Osteoblast (primary cell): ENCODE measurements at regions not wholly inside any gene's neighbourhood (a gene's known extent, or its start where the extent isn't known, plus 50 kb on each side); places are given as distances from the start of the nearest gene placed in this dataset.
"Not testable (repeated sequence)": the region's sequence is repeated elsewhere in the genome, so short reads cannot be mapped to it uniquely, and the experiment has no call there.

ENCODE experiments used
- DNase-seq: peaks from one replicate; pipeline ENCODE4 v3.0.0; 2011; ENCODE audit warnings: low spot score, mixed read lengths; ENCODE audit not compliant: insufficient read length; ENCODE audit errors: missing footprints
- H2AFZ ChIP-seq: 2 replicates; pipeline ENCODE4 v1.6.0; 2011; ENCODE audit warnings: mild to moderate bottlenecking, low read length
- H3K27ac ChIP-seq: 2 replicates; pipeline ENCODE4 v1.5.1; 2011; ENCODE audit warnings: mild to moderate bottlenecking, low read depth, low read length, moderate library complexity
- H3K27me3 ChIP-seq: 2 replicates; pipeline ENCODE4 v1.6.0; 2012; ENCODE audit warnings: mild to moderate bottlenecking, control low read depth, inconsistent platforms, low read length, moderate library complexity; ENCODE audit not compliant: insufficient read depth
- H3K36me3 ChIP-seq: 2 replicates; pipeline ENCODE4 v1.5.1; 2011; ENCODE audit warnings: mild to moderate bottlenecking, low read length, control low read depth, moderate library complexity; ENCODE audit not compliant: insufficient read depth
- H3K4me1 ChIP-seq: 2 replicates; pipeline ENCODE4 v1.5.1; 2011; ENCODE audit warnings: mild to moderate bottlenecking, low read length, control low read depth, moderate library complexity; ENCODE audit not compliant: insufficient read depth
- H3K4me2 ChIP-seq: 2 replicates; pipeline ENCODE4 v1.6.0; 2011; ENCODE audit warnings: mild to moderate bottlenecking, low read length; ENCODE audit not compliant: insufficient read depth
- H3K4me3 ChIP-seq: fragments of 200-600 bp; sonication (generic); 3 replicates; pipeline ENCODE4 v1.5.1; 2012; ENCODE audit warnings: mild to moderate bottlenecking, low read length, inconsistent platforms; ENCODE audit not compliant: insufficient read depth
- H3K79me2 ChIP-seq: 2 replicates; pipeline ENCODE4 v1.6.0; 2012; ENCODE audit warnings: mild to moderate bottlenecking, low read length, control low read depth, inconsistent platforms; ENCODE audit not compliant: insufficient read depth
- H3K9me3 ChIP-seq: 2 replicates; pipeline ENCODE4 v1.5.1; 2011; ENCODE audit warnings: low read depth, low read length, control low read depth
- H4K20me1 ChIP-seq: 2 replicates; pipeline ENCODE4 v1.6.0; 2012; ENCODE audit warnings: mild to moderate bottlenecking, low read length, control low read depth; ENCODE audit not compliant: insufficient read depth
- TF ChIP-seq, protein P1 (sequence below): IDR thresholded peaks from 2 replicates; pipeline ENCODE4 v1.5.1; 2011; ENCODE audit warnings: mild to moderate bottlenecking, low read depth, low read length, moderate library complexity; ENCODE audit errors: extremely low read depth

DNA sequence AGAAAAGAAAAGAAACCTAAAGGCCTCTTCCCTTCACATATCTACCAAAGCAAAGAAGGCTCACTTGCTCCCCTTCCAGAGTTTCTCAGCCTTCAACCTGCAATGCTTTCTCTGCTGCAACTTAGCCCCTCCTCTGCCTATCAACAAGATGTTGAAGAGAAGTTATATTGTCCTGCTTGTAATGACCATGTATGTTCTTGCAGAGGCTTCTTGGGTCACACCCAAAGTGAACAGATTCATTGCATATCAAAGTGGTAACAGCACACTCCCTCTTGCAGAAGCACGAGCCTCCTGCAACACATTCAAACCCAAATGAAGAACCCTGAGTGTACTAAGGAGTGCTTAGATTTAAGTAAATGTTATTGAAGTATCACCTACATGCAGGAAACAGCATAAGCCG is 494.3 kb downstream of the NTRK2 start:
- Histone ChIP-seq H3K79me2 (no peaks in the 10 kb centered on the region), H4K20me1 (no peaks in the 10 kb centered on the region), H3K4me2 (no peak overlapping the region), H3K36me3 (no peaks in the 10 kb centered on the region), H2AFZ (no peak overlapping the region), H3K4me1 (no peaks in the 10 kb centered on the region), H3K9me3 (no peaks in the 10 kb centered on the region), H3K27ac (no peak overlapping the region), H3K27me3 (no peaks in the 10 kb centered on the region), H3K4me3 (no peak overlapping the region)
- TF ChIP-seq, protein P1, sequence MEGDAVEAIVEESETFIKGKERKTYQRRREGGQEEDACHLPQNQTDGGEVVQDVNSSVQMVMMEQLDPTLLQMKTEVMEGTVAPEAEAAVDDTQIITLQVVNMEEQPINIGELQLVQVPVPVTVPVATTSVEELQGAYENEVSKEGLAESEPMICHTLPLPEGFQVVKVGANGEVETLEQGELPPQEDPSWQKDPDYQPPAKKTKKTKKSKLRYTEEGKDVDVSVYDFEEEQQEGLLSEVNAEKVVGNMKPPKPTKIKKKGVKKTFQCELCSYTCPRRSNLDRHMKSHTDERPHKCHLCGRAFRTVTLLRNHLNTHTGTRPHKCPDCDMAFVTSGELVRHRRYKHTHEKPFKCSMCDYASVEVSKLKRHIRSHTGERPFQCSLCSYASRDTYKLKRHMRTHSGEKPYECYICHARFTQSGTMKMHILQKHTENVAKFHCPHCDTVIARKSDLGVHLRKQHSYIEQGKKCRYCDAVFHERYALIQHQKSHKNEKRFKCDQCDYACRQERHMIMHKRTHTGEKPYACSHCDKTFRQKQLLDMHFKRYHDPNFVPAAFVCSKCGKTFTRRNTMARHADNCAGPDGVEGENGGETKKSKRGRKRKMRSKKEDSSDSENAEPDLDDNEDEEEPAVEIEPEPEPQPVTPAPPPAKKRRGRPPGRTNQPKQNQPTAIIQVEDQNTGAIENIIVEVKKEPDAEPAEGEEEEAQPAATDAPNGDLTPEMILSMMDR, result no peak
- no peak for DNase-seq

DNA sequence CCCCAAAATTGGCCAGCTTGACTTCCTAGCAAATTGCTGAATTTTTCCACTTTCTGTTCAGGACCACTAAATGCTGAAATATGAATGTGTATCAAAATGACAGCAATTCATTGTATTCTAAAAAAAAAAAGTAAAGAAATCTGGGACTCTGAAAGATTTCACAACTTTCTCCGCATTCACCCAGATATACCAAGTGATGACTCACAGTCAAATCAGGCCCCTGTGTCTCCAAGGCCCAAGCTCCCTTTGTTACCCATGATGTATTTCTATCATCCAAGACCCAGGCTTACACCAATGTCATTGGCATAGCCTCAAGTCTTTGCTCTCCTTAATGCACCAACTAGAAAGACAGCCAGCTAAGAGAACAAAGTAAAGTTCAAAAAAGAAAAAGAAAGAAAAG is 493.9 kb downstream of the NTRK2 start:
- Histone ChIP-seq H4K20me1 (no peaks in the 10 kb centered on the region), H3K27ac (no peak overlapping the region), H3K4me3 (no peak overlapping the region), H3K4me1 (no peaks in the 10 kb centered on the region), H3K79me2 (no peaks in the 10 kb centered on the region), H2AFZ (no peak overlapping the region), H3K27me3 (no peaks in the 10 kb centered on the region), H3K9me3 (no peaks in the 10 kb centered on the region), H3K4me2 (no peak overlapping the region), H3K36me3 (no peaks in the 10 kb centered on the region)
- DNase-seq, result no peak
- TF ChIP-seq, protein P1, result no peak

DNA sequence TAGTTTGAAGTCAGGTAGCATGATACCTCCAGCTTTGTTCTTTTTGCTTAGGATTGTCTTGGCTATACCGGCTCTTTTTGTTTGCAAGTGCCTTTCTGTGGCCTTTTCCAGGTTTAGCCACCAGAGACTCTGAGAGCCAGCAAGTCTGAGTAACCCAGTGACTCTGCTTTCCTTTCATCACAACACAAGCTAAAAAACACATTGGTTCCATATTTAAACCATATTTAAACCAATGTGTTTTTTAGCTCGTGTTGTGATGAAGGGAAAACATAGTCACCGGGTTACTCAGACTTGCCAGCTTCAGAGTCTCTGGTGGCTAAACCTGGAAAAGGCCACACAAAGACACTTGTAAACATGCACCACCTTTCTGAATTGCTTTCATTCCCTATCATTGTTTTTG is 493.3 kb downstream of the NTRK2 start:
- Histone ChIP-seq H2AFZ (no peak overlapping the region), H3K79me2 (no peaks in the 10 kb centered on the region), H3K4me1 (no peaks in the 10 kb centered on the region), H3K36me3 (no peaks in the 10 kb centered on the region), H3K4me3 (no peak overlapping the region), H3K27me3 (no peaks in the 10 kb centered on the region), H3K27ac (no peak overlapping the region), H3K4me2 (no peak overlapping the region), H4K20me1 (no peaks in the 10 kb centered on the region), H3K9me3 (no peaks in the 10 kb centered on the region)
- TF ChIP-seq, protein P1, result no peak
- DNase-seq, result no peak

DNA sequence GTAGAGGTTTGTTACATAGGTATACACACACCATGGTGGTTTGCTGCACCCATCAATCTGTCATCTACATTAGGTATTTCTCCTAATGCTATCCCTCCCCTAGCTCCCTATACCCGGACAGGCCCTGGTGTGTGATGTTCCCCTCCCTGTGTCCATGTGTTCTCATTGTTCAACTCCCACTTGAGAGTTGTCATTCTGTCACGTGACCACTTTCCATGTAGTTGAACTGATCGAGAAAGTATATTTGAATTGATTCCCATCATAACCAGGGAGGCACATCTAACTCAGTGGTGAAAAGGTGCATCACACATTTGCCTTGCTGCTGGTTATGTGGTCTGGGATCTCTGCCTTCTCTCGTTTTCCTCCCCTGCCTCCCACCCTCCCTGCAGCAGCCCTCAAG is 491.4 kb downstream of the NTRK2 start:
- not testable (repeated sequence) for H2AFZ ChIP-seq

DNA sequence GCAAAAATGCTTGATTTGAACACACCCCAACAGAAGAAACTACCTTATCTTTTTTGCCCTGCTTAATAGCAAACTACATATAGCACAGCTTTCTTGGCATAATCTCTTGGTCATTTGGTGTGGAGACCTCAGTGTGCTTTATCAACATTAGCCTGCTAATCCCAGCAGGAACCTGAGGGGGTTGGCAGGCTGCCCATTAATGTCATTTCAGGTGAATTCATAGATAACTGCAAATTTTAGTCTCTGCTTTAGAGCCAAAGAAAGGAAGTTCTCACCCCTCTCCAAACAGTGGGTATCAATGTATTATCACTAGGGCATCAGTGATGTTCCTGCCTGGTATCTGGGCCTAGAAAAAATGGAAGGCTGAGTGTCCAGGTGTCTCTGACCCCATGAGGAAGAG is 489.0 kb downstream of the NTRK2 start:
- TF ChIP-seq, protein P1, result no peak
- H3K9me3 ChIP-seq, result no peaks in the 10 kb centered on the region
- H3K27ac ChIP-seq, result no peak overlapping the region
- DNase-seq, result no peak
- no peak overlapping the region for H3K4me2 ChIP-seq
- H4K20me1 ChIP-seq, result no peaks in the 10 kb centered on the region
- H2AFZ ChIP-seq, result no peak overlapping the region
- H3K4me1 ChIP-seq, result no peaks in the 10 kb centered on the region
- H3K4me3 ChIP-seq, result no peak overlapping the region
- H3K79me2 ChIP-seq, result no peaks in the 10 kb centered on the region
- no peaks in the 10 kb centered on the region for H3K27me3 ChIP-seq
- no peaks in the 10 kb centered on the region for H3K36me3 ChIP-seq

More for the DNA sequence above, 491.4 kb downstream of the NTRK2 start:
- not testable (repeated sequence) for DNase-seq, H3K27me3 ChIP-seq, H3K4me1 ChIP-seq, H3K9me3 ChIP-seq, H4K20me1 ChIP-seq, H3K27ac ChIP-seq, H3K4me2 ChIP-seq, H3K79me2 ChIP-seq, H3K4me3 ChIP-seq, H3K36me3 ChIP-seq
